ENCODE measurements at regions not wholly inside any gene's neighbourhood (a gene's known extent, or its start where the extent isn't known, plus 50 kb on each side); places are given as distances from the start of the nearest gene placed in this dataset.
"Not testable (repeated sequence)": the region's sequence is repeated elsewhere in the genome, so short reads cannot be mapped to it uniquely, and the experiment has no call there.

DNA sequence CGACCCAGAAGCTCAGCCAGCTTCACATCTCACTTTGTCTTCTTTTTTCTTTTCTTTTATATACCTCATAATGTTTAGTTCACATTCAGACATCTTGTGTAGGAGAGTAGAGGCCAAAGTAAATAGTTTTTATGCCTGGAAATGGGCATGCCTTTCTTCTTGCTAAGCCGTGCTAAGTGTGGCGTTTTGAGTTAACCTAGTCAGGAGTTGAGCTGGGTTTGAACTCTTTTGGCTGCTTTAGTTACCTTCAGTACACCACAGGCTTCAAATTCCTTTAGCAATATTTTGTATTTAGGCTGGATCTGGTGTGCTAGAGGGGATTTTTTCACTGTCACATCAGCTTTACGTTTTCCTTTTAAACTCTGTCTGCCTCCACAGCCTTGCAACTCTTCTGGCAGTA is 300.8 kb downstream of the ZNF674 start:
- no peak for DNase-seq (ENCODE audit: low spot score)
- TF ChIP-seq, protein P1, sequence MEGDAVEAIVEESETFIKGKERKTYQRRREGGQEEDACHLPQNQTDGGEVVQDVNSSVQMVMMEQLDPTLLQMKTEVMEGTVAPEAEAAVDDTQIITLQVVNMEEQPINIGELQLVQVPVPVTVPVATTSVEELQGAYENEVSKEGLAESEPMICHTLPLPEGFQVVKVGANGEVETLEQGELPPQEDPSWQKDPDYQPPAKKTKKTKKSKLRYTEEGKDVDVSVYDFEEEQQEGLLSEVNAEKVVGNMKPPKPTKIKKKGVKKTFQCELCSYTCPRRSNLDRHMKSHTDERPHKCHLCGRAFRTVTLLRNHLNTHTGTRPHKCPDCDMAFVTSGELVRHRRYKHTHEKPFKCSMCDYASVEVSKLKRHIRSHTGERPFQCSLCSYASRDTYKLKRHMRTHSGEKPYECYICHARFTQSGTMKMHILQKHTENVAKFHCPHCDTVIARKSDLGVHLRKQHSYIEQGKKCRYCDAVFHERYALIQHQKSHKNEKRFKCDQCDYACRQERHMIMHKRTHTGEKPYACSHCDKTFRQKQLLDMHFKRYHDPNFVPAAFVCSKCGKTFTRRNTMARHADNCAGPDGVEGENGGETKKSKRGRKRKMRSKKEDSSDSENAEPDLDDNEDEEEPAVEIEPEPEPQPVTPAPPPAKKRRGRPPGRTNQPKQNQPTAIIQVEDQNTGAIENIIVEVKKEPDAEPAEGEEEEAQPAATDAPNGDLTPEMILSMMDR (IDR thresholded peaks at IDR 0.05), result no peak
- no peak overlapping the region for H3K4me3 ChIP-seq
- no peak overlapping the region for H3K27ac ChIP-seq

DNA sequence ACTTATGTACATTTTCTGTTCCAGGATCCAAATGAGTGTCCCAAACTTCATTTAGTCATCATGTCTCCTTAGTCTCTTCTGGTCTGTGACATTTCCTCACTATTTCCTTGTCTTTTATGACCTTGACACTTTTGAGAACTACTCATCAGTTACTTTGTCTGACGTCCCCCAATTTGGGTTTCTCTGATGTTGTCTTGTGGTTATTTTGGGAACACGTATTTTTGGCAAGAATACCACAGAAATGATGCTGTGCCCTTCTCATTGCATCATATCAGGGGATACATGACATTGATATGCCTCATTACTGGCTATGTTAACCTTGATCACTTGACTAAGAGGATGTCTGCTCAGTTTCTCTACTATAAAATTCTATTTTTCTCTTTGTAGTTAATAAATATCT is 308.8 kb downstream of the ZNF674 start:
- no peak for DNase-seq (ENCODE audit: low spot score)
- Histone ChIP-seq H3K27ac (no peak overlapping the region), H3K4me3 (no peak overlapping the region)
- TF ChIP-seq, protein P1 (IDR thresholded peaks at IDR 0.05), result no peak

DNA sequence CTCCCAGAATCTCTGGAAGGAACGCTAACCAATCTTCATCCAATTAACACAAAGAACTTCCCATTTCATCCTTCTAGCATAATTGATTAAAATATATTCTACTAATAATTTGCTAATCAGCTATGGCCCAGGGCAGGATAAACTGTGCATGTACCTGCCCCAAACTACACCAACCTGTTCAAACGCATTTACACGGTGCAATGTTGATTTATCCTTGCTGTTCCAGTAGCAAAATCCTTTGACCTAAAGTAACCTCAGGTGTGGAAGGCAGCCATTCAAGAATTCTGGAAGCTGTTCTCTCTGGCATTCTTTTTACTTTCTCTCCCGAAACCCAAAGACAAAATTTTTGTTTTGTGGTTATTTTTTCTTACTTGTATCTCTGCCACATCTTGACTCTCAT is 309.4 kb downstream of the ZNF674 start:
- Histone ChIP-seq H3K27ac (no peak overlapping the region), H3K4me3 (no peak overlapping the region)
- DNase-seq (ENCODE audit: low spot score), result no peak
- TF ChIP-seq, protein P1 (IDR thresholded peaks at IDR 0.05), result no peak

DNA sequence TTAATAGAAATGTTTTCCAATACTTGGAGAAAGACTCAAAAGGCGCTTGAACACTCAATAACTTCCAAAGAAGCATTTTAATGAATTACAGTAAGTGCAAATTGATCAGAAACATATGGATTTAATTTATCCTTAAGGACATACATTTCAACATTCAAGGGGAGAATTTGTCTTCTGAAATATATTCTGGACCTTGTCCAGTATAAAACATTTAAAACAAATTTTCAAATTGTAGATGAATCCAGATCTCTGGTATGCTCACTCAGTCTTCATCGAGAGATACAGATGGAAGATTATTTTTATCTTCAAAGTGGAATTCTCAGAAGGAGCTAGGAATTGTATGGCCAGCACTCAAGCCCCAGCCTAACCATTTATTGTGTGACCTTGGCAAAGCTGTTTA is 310.4 kb downstream of the ZNF674 start:
- H3K27ac ChIP-seq, result no peak overlapping the region
- DNase-seq (ENCODE audit: low spot score), result no peak
- TF ChIP-seq, protein P1 (IDR thresholded peaks at IDR 0.05), result no peak
- no peak overlapping the region for H3K4me3 ChIP-seq

DNA sequence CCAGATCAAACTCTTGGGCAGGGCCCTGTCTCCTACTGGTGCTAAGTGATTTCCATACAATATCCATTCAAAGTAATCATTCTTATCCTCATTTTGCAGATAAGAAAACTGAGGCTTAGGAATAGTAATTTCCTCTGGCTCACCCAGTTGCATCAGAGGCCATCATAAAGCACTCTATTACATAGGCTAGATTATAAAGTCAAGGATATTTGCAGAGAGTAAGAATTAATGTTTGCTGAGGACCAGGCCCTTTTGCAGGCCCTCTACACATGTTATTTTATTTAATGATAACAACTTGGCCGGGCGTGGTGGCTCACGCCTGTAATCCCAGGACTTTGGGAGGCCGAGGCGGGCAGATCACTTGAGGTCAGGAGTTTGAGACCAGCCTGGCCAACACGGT is 316.8 kb downstream of the ZNF674 start:
- TF ChIP-seq, protein P1 (IDR thresholded peaks at IDR 0.05), result no peak
- no peak for DNase-seq (ENCODE audit: low spot score)
- no peak overlapping the region for H3K27ac ChIP-seq
- H3K4me3 ChIP-seq, result no peak overlapping the region

DNA sequence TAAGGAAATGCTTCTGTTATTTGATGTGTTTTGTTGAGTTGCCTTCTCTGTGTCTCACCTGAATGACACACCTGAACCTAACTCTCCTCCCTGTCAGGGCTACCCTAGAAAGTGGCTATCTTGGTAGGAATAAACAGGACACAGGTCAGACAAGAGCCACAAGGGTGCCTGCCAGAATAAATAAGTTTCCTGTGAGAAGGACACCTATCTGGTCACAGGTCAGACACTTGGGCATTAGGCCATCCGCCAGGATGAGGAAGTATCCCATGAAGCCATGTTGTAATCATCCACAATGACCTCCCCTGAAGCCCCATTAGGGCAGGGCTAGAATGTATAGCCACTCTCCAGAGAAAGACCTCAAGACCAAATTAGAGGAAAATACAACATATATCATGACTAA is 318.8 kb downstream of the ZNF674 start:
- H3K4me3 ChIP-seq, result no peak overlapping the region
- H3K27ac ChIP-seq, result no peak overlapping the region
- DNase-seq (ENCODE audit: low spot score), result no peak
- TF ChIP-seq, protein P1 (IDR thresholded peaks at IDR 0.05), result no peak

DNA sequence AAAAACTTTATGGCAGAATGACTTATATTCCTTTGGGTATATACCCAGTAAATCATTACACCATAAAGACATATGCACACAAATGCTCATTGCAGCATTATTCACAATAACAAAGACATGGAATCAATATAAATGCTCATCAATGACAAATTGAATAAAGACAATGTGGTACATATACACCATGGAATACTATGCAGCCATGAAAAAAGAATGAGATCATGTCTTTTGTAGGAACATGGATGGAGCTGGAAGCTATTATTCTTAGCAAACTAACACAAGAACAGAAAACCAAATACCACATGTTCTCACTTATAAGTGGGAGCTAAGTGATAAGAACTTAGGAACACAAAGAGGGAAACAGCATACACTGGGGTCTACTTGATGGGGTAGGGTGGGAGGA is 321.7 kb downstream of the ZNF674 start:
- not testable (repeated sequence) for H3K4me3 ChIP-seq; DNase-seq (ENCODE audit: low spot score); H3K27ac ChIP-seq

DNA sequence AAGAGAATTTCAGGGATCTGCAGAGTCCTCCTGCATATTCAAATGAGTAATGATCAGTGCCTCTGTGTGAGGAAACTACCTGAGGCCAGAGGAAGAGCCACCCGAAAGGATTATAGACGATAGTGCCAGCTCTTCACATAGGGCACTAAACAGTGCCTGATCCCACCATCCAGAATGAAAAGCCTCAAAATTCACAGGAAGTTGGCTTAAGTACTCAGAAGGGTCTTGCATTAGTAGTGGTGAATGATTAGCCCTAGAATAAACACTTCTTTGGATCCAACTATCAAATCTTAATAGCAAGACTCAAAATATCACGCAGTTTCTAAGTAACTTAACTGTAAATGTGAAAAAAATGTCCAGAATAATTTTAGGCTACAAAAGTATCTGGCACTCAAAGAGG is 324.4 kb downstream of the ZNF674 start:
- H3K27ac ChIP-seq, result no peak overlapping the region
- no peak overlapping the region for H3K4me3 ChIP-seq
- no peak for DNase-seq (ENCODE audit: low spot score)
- TF ChIP-seq, protein P1 (IDR thresholded peaks at IDR 0.05), result no peak

Data from coronary artery (tissue), 2 donors.